Ectodermal cell (in vitro differentiated cells): ENCODE measurements at regions not wholly inside any gene's neighbourhood (a gene's known extent, or its start where the extent isn't known, plus 50 kb on each side); places are given as distances from the start of the nearest gene placed in this dataset.

Experiments used
- H3K27ac ChIP-seq: 2 replicates; pipeline ENCODE4 v1.7.0; 2013; ENCODE audit warnings: mild to moderate bottlenecking, low read depth, low read length; ENCODE audit not compliant: insufficient read depth, poor library complexity, severe bottlenecking
- H3K27me3 ChIP-seq: 2 replicates; pipeline ENCODE4 v1.7.0; 2013; ENCODE audit warnings: mild to moderate bottlenecking, low read length; ENCODE audit not compliant: insufficient read depth, control insufficient read depth, poor library complexity, severe bottlenecking
- H3K36me3 ChIP-seq: one replicate; pipeline ENCODE4 v1.7.0; 2013; ENCODE audit warnings: low read length; ENCODE audit not compliant: control insufficient read depth, insufficient read depth
- H3K4me1 ChIP-seq: one replicate; pipeline ENCODE4 v1.7.0; 2013; ENCODE audit warnings: low read length; ENCODE audit not compliant: control insufficient read depth, insufficient read depth
- H3K4me3 ChIP-seq: 2 replicates; pipeline ENCODE4 v1.7.0; 2013; ENCODE audit warnings: low read depth, low read length, control low read depth; ENCODE audit not compliant: insufficient read depth
- H3K9me3 ChIP-seq: 2 replicates; pipeline ENCODE4 v1.7.0; 2013; ENCODE audit warnings: mild to moderate bottlenecking, low read length, moderate library complexity; ENCODE audit not compliant: control insufficient read depth
- WGBS, 2 experiments: methylation state at CpG; one replicate each; pipeline ENCODE4 v1.1.7; 2013; ENCODE audit warnings: missing lambda C conversion rate in 2 of 2; 5-methylcytosine and 5-hydroxymethylcytosine counted together

- H3K27ac ChIP-seq: no peak overlapping the region
Observed at GRCh38 chr12:127300753-127301152, 966.2 kb upstream of the TMEM132C start.

GRCh38 chr12:127301876-127302275 lies 965.1 kb upstream of the TMEM132C start:
- no peak overlapping the region for H3K27ac ChIP-seq
- no peaks in the 10 kb centered on the region for H3K27me3 ChIP-seq
- no peaks in the 10 kb centered on the region for H3K36me3 ChIP-seq
- no peaks in the 10 kb centered on the region for H3K4me1 ChIP-seq
- WGBS, 2 experiments: no CpG with 5 or more reads among the region's 1 CpG
- H3K9me3 ChIP-seq: no peaks in the 10 kb centered on the region
- H3K4me3 ChIP-seq: no peak overlapping the region

More at GRCh38 chr12:127300753-127301152, 966.2 kb upstream of the TMEM132C start:
- Histone ChIP-seq H3K4me3 (no peak overlapping the region), H3K9me3 (no peaks in the 10 kb centered on the region), H3K36me3 (no peaks in the 10 kb centered on the region), H3K27me3 (no peaks in the 10 kb centered on the region), H3K4me1 (no peaks in the 10 kb centered on the region)
- whole genome bisulfite sequencing, 2 experiments: 76 to 86% methylated on average over 3 of the region's 3 CpGs

GRCh38 chr12:127304751-127305725 lies 961.9 kb upstream of the TMEM132C start:
- Histone ChIP-seq H3K36me3 (no peaks in the 10 kb centered on the region), H3K27me3 (no peaks in the 10 kb centered on the region), H3K4me3 (no peak overlapping the region), H3K27ac (no peak overlapping the region), H3K9me3 (no peaks in the 10 kb centered on the region), H3K4me1 (no peaks in the 10 kb centered on the region)
- WGBS, 2 experiments: 87 to 93% methylated on average over 7 of the region's 8 CpGs

- Histone ChIP-seq H3K4me3 (no peak overlapping the region), H3K36me3 (no peaks in the 10 kb centered on the region), H3K4me1 (no peaks in the 10 kb centered on the region), H3K27ac (no peak overlapping the region), H3K9me3 (no peaks in the 10 kb centered on the region), H3K27me3 (no peaks in the 10 kb centered on the region)
- 93% methylated on average over 4 of the region's 4 CpGs for WGBS, 2 experiments
Observed at GRCh38 chr12:127306604-127307215, 960.3 kb upstream of the TMEM132C start.

- no peaks in the 10 kb centered on the region for H3K27me3 ChIP-seq
- no peak overlapping the region for H3K4me3 ChIP-seq
- H3K9me3 ChIP-seq: no peaks in the 10 kb centered on the region
- no peaks in the 10 kb centered on the region for H3K4me1 ChIP-seq
- no peak overlapping the region for H3K27ac ChIP-seq
- 93 to 98% methylated on average over 6 of the region's 6 CpGs for WGBS, 2 experiments
- H3K36me3 ChIP-seq: no peaks in the 10 kb centered on the region
Observed at GRCh38 chr12:127307528-127307927, 959.4 kb upstream of the TMEM132C start.

- H3K9me3 ChIP-seq: no peaks in the 10 kb centered on the region
- H3K4me1 ChIP-seq: no peaks in the 10 kb centered on the region
- WGBS, 2 experiments: 89 to 94% methylated on average over 1 of the region's 1 CpG
- H3K27me3 ChIP-seq: no peaks in the 10 kb centered on the region
- no peak overlapping the region for H3K27ac ChIP-seq
- H3K36me3 ChIP-seq: no peaks in the 10 kb centered on the region
- no peak overlapping the region for H3K4me3 ChIP-seq
Observed at GRCh38 chr12:127308148-127308547, 958.8 kb upstream of the TMEM132C start.

GRCh38 chr12:127310548-127310947 lies 956.4 kb upstream of the TMEM132C start:
- Histone ChIP-seq H3K27me3 (no peaks in the 10 kb centered on the region), H3K4me1 (no peaks in the 10 kb centered on the region), H3K4me3 (no peak overlapping the region), H3K27ac (no peak overlapping the region), H3K9me3 (no peaks in the 10 kb centered on the region), H3K36me3 (no peaks in the 10 kb centered on the region)
- 86 to 96% methylated on average over 4 of the region's 4 CpGs for WGBS, 2 experiments

- H3K27me3 ChIP-seq: no peaks in the 10 kb centered on the region
- H3K36me3 ChIP-seq: no peaks in the 10 kb centered on the region
- 93 to 96% methylated on average over 6 of the region's 6 CpGs for WGBS, 2 experiments
- H3K4me1 ChIP-seq: no peaks in the 10 kb centered on the region
- H3K9me3 ChIP-seq: no peaks in the 10 kb centered on the region
- no peak overlapping the region for H3K4me3 ChIP-seq
- no peak overlapping the region for H3K27ac ChIP-seq
Observed at GRCh38 chr12:127311720-127312364, 955.1 kb upstream of the TMEM132C start.

GRCh38 chr12:127324681-127325080 lies 942.3 kb upstream of the TMEM132C start:
- no peaks in the 10 kb centered on the region for H3K27me3 ChIP-seq
- H3K27ac ChIP-seq: no peak overlapping the region
- 88 to 92% methylated on average over 4 of the region's 4 CpGs for WGBS, 2 experiments
- no peaks in the 10 kb centered on the region for H3K36me3 ChIP-seq
- H3K4me1 ChIP-seq: no peaks in the 10 kb centered on the region
- H3K4me3 ChIP-seq: no peak overlapping the region
- H3K9me3 ChIP-seq: no peaks in the 10 kb centered on the region

GRCh38 chr12:127327986-127328385 lies 939.0 kb upstream of the TMEM132C start:
- H3K9me3 ChIP-seq: no peaks in the 10 kb centered on the region
- no peak overlapping the region for H3K4me3 ChIP-seq
- H3K27ac ChIP-seq: no peak overlapping the region
- no peaks in the 10 kb centered on the region for H3K36me3 ChIP-seq
- no peaks in the 10 kb centered on the region for H3K4me1 ChIP-seq
- H3K27me3 ChIP-seq: no peaks in the 10 kb centered on the region
- WGBS, 2 experiments: 93 to 95% methylated on average over 6 of the region's 6 CpGs
